NCI-H146 (cell line): ENCODE measurements at regions not wholly inside any gene's neighbourhood (a gene's known extent, or its start where the extent isn't known, plus 50 kb on each side); places are given as distances from the start of the nearest gene placed in this dataset.

Experiments
- DNase-seq: peaks from one replicate; lab custom pipeline; 2025; lab: John Stamatoyannopoulos, UW

- no peak for DNase-seq
These were observed 188.5 kb downstream of the ANAPC1 start for GRCh38 chr2:111695441-111696007.

GRCh38 chr2:111696226-111696625, 187.8 kb downstream of the ANAPC1 start:
- DNase-seq, result no peak

- no peak for DNase-seq
These were observed 186.4 kb downstream of the ANAPC1 start for GRCh38 chr2:111697560-111697959.

- DNase-seq, result no peak
These were observed 185.9 kb downstream of the ANAPC1 start for GRCh38 chr2:111698089-111698488.

GRCh38 chr2:111698743-111699554, 185.0 kb downstream of the ANAPC1 start:
- peak; percentile 67 for DNase-seq

- no peak for DNase-seq
These were observed 182.7 kb downstream of the ANAPC1 start for GRCh38 chr2:111701266-111701665.

- no peak for DNase-seq
These were observed 182.2 kb downstream of the ANAPC1 start for GRCh38 chr2:111701798-111702118.

GRCh38 chr2:111702119-111702803, 181.7 kb downstream of the ANAPC1 start:
- DNase-seq, result peak; percentile 75

- DNase-seq, result no peak
These were observed 181.2 kb downstream of the ANAPC1 start for GRCh38 chr2:111702804-111703196.

GRCh38 chr2:111703759-111704158, 180.2 kb downstream of the ANAPC1 start:
- no peak for DNase-seq

GRCh38 chr2:111704246-111704645, 179.7 kb downstream of the ANAPC1 start:
- DNase-seq, result no peak

- DNase-seq, result no peak
These were observed 178.8 kb downstream of the ANAPC1 start for GRCh38 chr2:111705239-111705638.

- peak; percentile 73 for DNase-seq
These were observed 178.2 kb downstream of the ANAPC1 start for GRCh38 chr2:111705711-111706336.

GRCh38 chr2:111706481-111707001, 177.5 kb downstream of the ANAPC1 start:
- DNase-seq, result no peak

GRCh38 chr2:111707700-111708099, 176.3 kb downstream of the ANAPC1 start:
- DNase-seq, result peak; percentile 25

- no peak for DNase-seq
These were observed 175.4 kb downstream of the ANAPC1 start for GRCh38 chr2:111708476-111709180.

- no peak for DNase-seq
These were observed 174.7 kb downstream of the ANAPC1 start for GRCh38 chr2:111709321-111709720.

GRCh38 chr2:111710085-111710484, 173.9 kb downstream of the ANAPC1 start:
- DNase-seq, result no peak

GRCh38 chr2:111710613-111711012, 173.4 kb downstream of the ANAPC1 start:
- no peak for DNase-seq

GRCh38 chr2:111711270-111711669, 172.7 kb downstream of the ANAPC1 start:
- DNase-seq, result no peak

- DNase-seq, result no peak
These were observed 171.6 kb downstream of the ANAPC1 start for GRCh38 chr2:111712361-111712760.

GRCh38 chr2:111712940-111713515, 171.0 kb downstream of the ANAPC1 start:
- DNase-seq, result no peak
